A549 (cell line): ENCODE measurements at regions not wholly inside any gene's neighbourhood (a gene's known extent, or its start where the extent isn't known, plus 50 kb on each side); places are given as distances from the start of the nearest gene placed in this dataset.

ENCODE experiments used
- ATAC-seq, 2 experiments: fragments of 200-7000 bp in 1 of 2; fragments of >200 bp in 1 of 2; cut with Nextera tagmentation in 1 of 2; cut with Tn5 transposase in 1 of 2; 3 replicates each; pipeline versions ENCODE4 v1.8.0 to v1.9.1; 2018 to 2020; ENCODE audit warnings: mild to moderate bottlenecking in 1 of 2, moderate library complexity in 1 of 2
- CTCF ChIA-PET: fragments of 300-600 bp; sonication (Branson Sonifier 250); formaldehyde crosslinking; extraction: SDS; loops from one replicate; lab custom pipeline; 2021; ENCODE audit warnings: antibody characterized with exemption, inconsistent platforms; lab: Yijun Ruan, JAX
- POLR2A ChIA-PET: fragments of 350-600 bp; formaldehyde crosslinking; extraction: SDS; loops from one replicate; lab custom pipeline; 2021; ENCODE audit warnings: antibody characterized with exemption, inconsistent platforms; lab: Yijun Ruan, JAX
- DNase-seq, 2 experiments: peaks; one replicate each; pipeline versions ENCODE4 v3.0.0 to v3.0.0-alpha.2; 2011 to 2016; ENCODE audit warnings: low read depth in 1 of 2, low spot score in 1 of 2
- FAIRE-seq: peaks from 2 replicates; lab custom pipeline; 2011; peaks lifted over from hg19 to GRCh38; lab: Jason Lieb, UNC
- H3K27ac ChIP-seq, 2 experiments: fragments of >200 bp; sonication (Bioruptor Twin); formaldehyde crosslinking; 3 replicates each; pipeline ENCODE4 v1.5.1; 2016 to 2017
- H3K4me1 ChIP-seq: fragments of >200 bp; sonication (Bioruptor Twin); formaldehyde crosslinking; 3 replicates; pipeline ENCODE4 v1.6.1; 2016
- H3K4me2 ChIP-seq: fragments of >200 bp; sonication (Bioruptor Twin); formaldehyde crosslinking; 3 replicates; pipeline ENCODE4 v1.6.1; 2016
- H3K4me3 ChIP-seq: fragments of >200 bp; sonication (Bioruptor Twin); formaldehyde crosslinking; 3 replicates; pipeline ENCODE4 v1.5.1; 2016
- H3K9me3 ChIP-seq: fragments of >200 bp; sonication (Bioruptor Twin); formaldehyde crosslinking; 3 replicates; pipeline ENCODE4 v1.6.1; 2016
- CBX2 ChIP-seq: fragments of 200-600 bp; sonication (generic); IDR thresholded peaks from 2 replicates; pipeline ENCODE4 v1.6.1; 2016; ENCODE audit warnings: low read depth, mild to moderate bottlenecking, borderline replicate concordance
- CHD2 ChIP-seq: fragments of 150-350 bp; IDR thresholded peaks from 2 replicates; pipeline ENCODE4 v1.6.1; 2014; ENCODE audit warnings: low read length; ENCODE audit not compliant: partially characterized antibody
- CHD4 ChIP-seq: fragments of 200-600 bp; sonication (generic); IDR thresholded peaks from 2 replicates; pipeline ENCODE4 v1.6.1; 2016; ENCODE audit warnings: antibody characterized with exemption, mild to moderate bottlenecking, borderline replicate concordance
- CTCF ChIP-seq: fragments of >200 bp; sonication (Bioruptor Twin); formaldehyde crosslinking; IDR thresholded peaks from 3 replicates; pipeline ENCODE4 v1.5.1; 2016
- EHMT2 ChIP-seq: fragments of 200-600 bp; sonication (generic); IDR thresholded peaks from 2 replicates; pipeline ENCODE4 v1.6.1; 2016; ENCODE audit warnings: antibody characterized with exemption, low read depth, mild to moderate bottlenecking, moderate library complexity
- EP300 ChIP-seq, 2 experiments: fragments of >200 bp; sonication (Bioruptor Twin); formaldehyde crosslinking; IDR thresholded peaks; 2 replicates in 1 of 2; 3 replicates in 1 of 2; pipeline ENCODE4 v1.6.1; 2016 to 2017
- FOXS1 ChIP-seq: fragments of 250-450 bp; sonication (Bioruptor Pico); IDR thresholded peaks from 2 replicates; pipeline ENCODE4 v1.5.0; 2020; ENCODE audit warnings: mild to moderate bottlenecking, moderate library complexity
- HEYL ChIP-seq: fragments of 250-450 bp; sonication (Bioruptor Pico); IDR thresholded peaks from 2 replicates; pipeline ENCODE4 v1.8.0; 2021; ENCODE audit warnings: mild to moderate bottlenecking, moderate library complexity
- HMGXB4 ChIP-seq: fragments of 250-450 bp; sonication (Bioruptor Pico); IDR thresholded peaks from 2 replicates; pipeline ENCODE4 v1.5.0; 2021; ENCODE audit warnings: mild to moderate bottlenecking, moderate library complexity, borderline replicate concordance
- HOXB5 ChIP-seq: fragments of 250-450 bp; sonication (Bioruptor Pico); IDR thresholded peaks from 2 replicates; pipeline ENCODE4 v1.5.0; 2020; ENCODE audit warnings: mild to moderate bottlenecking, moderate library complexity
- JUN ChIP-seq, 2 experiments: fragments of >200 bp; sonication (Bioruptor Twin); formaldehyde crosslinking; IDR thresholded peaks; 2 replicates in 1 of 2; 3 replicates in 1 of 2; pipeline ENCODE4 v1.6.1; 2016 to 2017
- KDM1A ChIP-seq: fragments of 200-600 bp; sonication (generic); IDR thresholded peaks from 2 replicates; pipeline ENCODE4 v1.6.1; 2016; ENCODE audit warnings: low read depth, mild to moderate bottlenecking
- MYC ChIP-seq: IDR thresholded peaks from 2 replicates; pipeline ENCODE4 v1.6.1; 2012; ENCODE audit warnings: mild to moderate bottlenecking, inconsistent platforms, low read length, improper control_type of control experiment, borderline replicate concordance
- NPAS2 ChIP-seq: fragments of 250-450 bp; sonication (Bioruptor Pico); IDR thresholded peaks from 2 replicates; pipeline ENCODE4 v1.8.0; 2022; ENCODE audit warnings: mild to moderate bottlenecking, moderate library complexity, borderline replicate concordance
- NR3C1 ChIP-seq: fragments of >200 bp; sonication (Bioruptor Twin); formaldehyde crosslinking; IDR thresholded peaks from 3 replicates; pipeline ENCODE4 v1.6.1; 2017
- PBX3 ChIP-seq: IDR thresholded peaks from 2 replicates; pipeline ENCODE4 v1.6.1; 2012
- RAD21 ChIP-seq, 2 experiments: fragments of >200 bp in 1 of 2; sonication (Bioruptor Twin) in 1 of 2; formaldehyde crosslinking in 1 of 2; IDR thresholded peaks in 1 of 2; conservative IDR thresholded peaks in 1 of 2; 2 replicates in 1 of 2; 3 replicates in 1 of 2; pipeline ENCODE4 v1.6.1; 2012 to 2018; ENCODE audit warnings: inconsistent platforms in 1 of 2
- RARB ChIP-seq: fragments of 250-450 bp; sonication (Bioruptor Pico); IDR thresholded peaks from 2 replicates; pipeline ENCODE4 v1.8.0; 2021; ENCODE audit warnings: mild to moderate bottlenecking, moderate library complexity
- REST ChIP-seq: fragments of 200-600 bp; sonication (generic); IDR thresholded peaks from 2 replicates; pipeline ENCODE4 v1.6.1; 2016; ENCODE audit warnings: antibody characterized with exemption, mild to moderate bottlenecking, moderate library complexity
- SREBF2 ChIP-seq: fragments of 450-650 bp; IDR thresholded peaks from 2 replicates; pipeline ENCODE4 v1.6.1; 2014; ENCODE audit warnings: mild to moderate bottlenecking, moderate library complexity
- TFCP2L1 ChIP-seq: fragments of 250-450 bp; sonication (Bioruptor Pico); IDR thresholded peaks from 2 replicates; pipeline ENCODE4 v1.5.0; 2021; ENCODE audit warnings: mild to moderate bottlenecking
- TP53 ChIP-seq: fragments of 250-450 bp; sonication (Bioruptor Pico); IDR thresholded peaks from 2 replicates; pipeline ENCODE4 v1.5.0; 2021; ENCODE audit warnings: mild to moderate bottlenecking, moderate library complexity
- USF2 ChIP-seq: fragments of 450-650 bp; IDR thresholded peaks from 2 replicates; pipeline ENCODE4 v1.6.1; 2014; ENCODE audit warnings: antibody characterized with exemption
- ZC3H11A ChIP-seq: fragments of 450-650 bp; IDR thresholded peaks from 2 replicates; pipeline ENCODE4 v1.6.1; 2014; ENCODE audit warnings: antibody characterized with exemption, mild to moderate bottlenecking
- ZFP36 ChIP-seq: fragments of 450-650 bp; IDR thresholded peaks from 2 replicates; pipeline ENCODE4 v1.6.1; 2014; ENCODE audit warnings: borderline replicate concordance; ENCODE audit not compliant: partially characterized antibody
- ZNF302 ChIP-seq: fragments of 250-450 bp; sonication (Bioruptor Pico); IDR thresholded peaks from 2 replicates; pipeline ENCODE4 v1.9.0; 2021; ENCODE audit warnings: inconsistent platforms, mild to moderate bottlenecking, moderate library complexity
- ZSCAN20 ChIP-seq: fragments of 250-450 bp; sonication (Bioruptor Pico); IDR thresholded peaks from 2 replicates; pipeline ENCODE4 v1.8.0; 2022; ENCODE audit warnings: mild to moderate bottlenecking, moderate library complexity
- WGBS: methylation state at CpG from one replicate; pipeline ENCODE4 v1.1.6; 2017; ENCODE audit errors: missing lambda C conversion rate; 5-methylcytosine and 5-hydroxymethylcytosine counted together

- WGBS: 95% methylated on average over 6 of the region's 6 CpGs
- no peak for FAIRE-seq
- H3K27ac ChIP-seq: peak overlapping the region in 1 of 2 experiments; percentile 67; a peak in 2 of 6 replicates
- H3K9me3 ChIP-seq: no peaks in the 10 kb centered on the region
- no peak overlapping the region for H3K4me3 ChIP-seq
- CTCF ChIA-PET: interaction anchor here (1.4 to 1.8 kb wide), 3 partner anchors 9 to 89 kb away, joined by 4 to 7 read pairs (median 4); no protein-coding TSS in a partner anchor
- DNase-seq: no peak
- TF ChIP-seq ZC3H11A (no peak), REST (no peak), MYC (no peak), KDM1A (no peak), CHD4 (no peak), NR3C1 (no peak), CTCF (no peak), NPAS2 (CRISPR knock-in tag) (no peak), TFCP2L1 (CRISPR knock-in tag) (no peak), USF2 (no peak), CHD2 (no peak), PBX3 (no peak), FOXS1 (CRISPR knock-in tag) (no peak), ZSCAN20 (CRISPR knock-in tag) (no peak), CBX2 (no peak)
- POLR2A ChIA-PET: no interaction called here
- 0 out of 6 replicates have a peak, but pooled peaks of 1 of the 2 experiments have one; percentile 43 for ATAC-seq
- peaks cover 7% of the 10 kb centered on the region; the same call in 1 of the 3 replicates for H3K4me1 ChIP-seq
- H3K4me2 ChIP-seq: no peak overlapping the region
These were observed 256.1 kb upstream of the PGRMC2 start for GRCh38 chr4:128543696-128544095.

- ChIA-PET POLR2A (no interaction called here), CTCF (interaction anchor here (1.8 kb wide), 1 partner anchor 11 kb away, joined by 7 read pairs; no protein-coding TSS in a partner anchor)
- Histone ChIP-seq H3K4me1 (no peaks in the 10 kb centered on the region), H3K4me2 (no peak overlapping the region), H3K4me3 (no peak overlapping the region), H3K9me3 (no peaks in the 10 kb centered on the region), H3K27ac (0 out of 6 replicates have a peak overlapping the region, but pooled peaks of 1 of the 2 experiments have one; percentile 46)
- no peak for TF ChIP-seq ZFP36
- no peak for TF ChIP-seq MYC
- no peak for TF ChIP-seq RARB (CRISPR knock-in tag)
- TF ChIP-seq SREBF2: no peak
- no peak for TF ChIP-seq PBX3
- TF ChIP-seq ZSCAN20 (CRISPR knock-in tag): no peak
- TF ChIP-seq FOXS1 (CRISPR knock-in tag): no peak
- no peak for TF ChIP-seq TP53 (CRISPR knock-in tag)
- no peak for TF ChIP-seq ZNF302 (CRISPR knock-in tag)
- TF ChIP-seq HEYL (CRISPR knock-in tag): no peak
- no peak for TF ChIP-seq HOXB5 (CRISPR knock-in tag)
- no peak for TF ChIP-seq EHMT2
- TF ChIP-seq RAD21 (conservative IDR thresholded peaks at IDR 0.05 in 1 of 2, IDR thresholded peaks at IDR 0.05 in 1 of 2): no peak
- no peak for TF ChIP-seq EP300 (IDR thresholded peaks at IDR 0.05)
- no peak for TF ChIP-seq HMGXB4 (CRISPR knock-in tag)
- TF ChIP-seq JUN (IDR thresholded peaks at IDR 0.05): no peak
- FAIRE-seq (no peak), ATAC-seq (no peak), DNase-seq (no peak)
- WGBS: 96% methylated on average over 3 of the region's 3 CpGs
These were observed 254.4 kb upstream of the PGRMC2 start for GRCh38 chr4:128542047-128542446.
